Heart left ventricle (tissue), 16 donors: ENCODE measurements at regions not wholly inside any gene's neighbourhood (a gene's known extent, or its start where the extent isn't known, plus 50 kb on each side); places are given as distances from the start of the nearest gene placed in this dataset.

Experiments used
- ATAC-seq, 4 donors: fragments of 200-7000 bp; cut with Tn5 transposase; one replicate each; pipeline ENCODE4 v1.9.1; 2020 to 2022; ENCODE audit warnings: moderate library complexity in 4 of 4, mild to moderate bottlenecking in 3 of 4, moderate number of reproducible peaks in 1 of 4
- DNase-seq, 5 donors: peaks; one replicate each; pipeline ENCODE4 v3.0.0-alpha.2; 2020
- H3K27ac ChIP-seq, 12 donors: fragments of 200-600 bp; sonication (generic) in 4 of 12; one replicate each; pipeline versions ENCODE4 v1.5.0 to v1.8.0; 2016 to 2022; ENCODE audit warnings: mild to moderate bottlenecking in 2 of 12
- H3K27me3 ChIP-seq, 9 donors: fragments of 200-600 bp; sonication (generic) in 2 of 9; one replicate each; pipeline versions ENCODE4 v1.5.1 to v1.8.0; 2016 to 2022; ENCODE audit warnings: mild to moderate bottlenecking in 3 of 9
- H3K36me3 ChIP-seq, 9 donors: fragments of 200-600 bp; sonication (generic) in 2 of 9; one replicate each; pipeline versions ENCODE4 v1.5.0 to v1.8.0; 2018 to 2022; ENCODE audit warnings: mild to moderate bottlenecking in 2 of 9
- H3K4me1 ChIP-seq, 12 donors: fragments of 200-600 bp; sonication (generic) in 4 of 12; one replicate each; pipeline versions ENCODE4 v1.5.0 to v1.8.0; 2016 to 2022; ENCODE audit warnings: mild to moderate bottlenecking in 3 of 12
- H3K4me3 ChIP-seq, 12 donors: fragments of 200-600 bp; sonication (generic) in 4 of 12; one replicate each; pipeline versions ENCODE4 v1.5.0 to v1.8.0; 2017 to 2022; ENCODE audit warnings: mild to moderate bottlenecking in 9 of 12, moderate library complexity in 4 of 12
- H3K9me3 ChIP-seq, 12 donors: fragments of 200-600 bp; sonication (generic) in 4 of 12; one replicate each; pipeline versions ENCODE4 v1.5.0 to v1.8.0; 2016 to 2022; ENCODE audit warnings: mild to moderate bottlenecking in 1 of 12
- CTCF ChIP-seq, 12 donors: fragments of 200-600 bp; sonication (generic) in 4 of 12; IDR thresholded peaks; one replicate each; pipeline versions ENCODE4 v1.5.0 to v1.8.0; 2018 to 2022; ENCODE audit warnings: antibody characterized with exemption in 12 of 12, mild to moderate bottlenecking in 5 of 12
- POLR2A ChIP-seq, 2 donors: fragments of 450-650 bp; IDR thresholded peaks; one replicate each; pipeline ENCODE4 v1.6.1; 2017; ENCODE audit warnings: antibody characterized with exemption in 2 of 2, mild to moderate bottlenecking in 2 of 2, moderate library complexity in 2 of 2
- WGBS, 4 donors: extraction: QIAGEN DNeasy Blood & Tissue Kit in 2 of 4; methylation state at CpG; one replicate each; pipeline versions ENCODE4 v1.1.5 to v1.1.7; 2013 to 2018; 5-methylcytosine and 5-hydroxymethylcytosine counted together
- intact Hi-C, 10 donors: fragments of 100-400 bp; cut with DNase I; formaldehyde crosslinking; loops; one replicate each; pipeline versions ENCODE4 v1.11.1 to v1.14.2; 2022
- donor health status: ischemic (EF 13 %, LVEDD 7.1; RV severe dilation, severe dysfunction).
- donor health status: healthy with polysubstance abuse.
- donor health status: DM: no; HTN: yes; CAD: no.
- donor health status: DM: no; HTN: no; CAD: no.
- donor health status: ischemic (EF 25% LVEDD 6.9; RV normal size, moderate dysfunction).
- donor health status: ischemic (EF 25% LVEDD 5.7; RV mildly dilated, moderate dysfunction).
- donor health status: healthy.
- donor health status: DM: yes; HTN: yes; CAD: no.
- donor health status: ischemic (EF 35%, LVEDD 5.7; RV mildly dilated, moderate dysfunction).
- donor health status: nonischemic (EF 11% LVEDD 7.7; RV severe dilation, severe dysfunction).
- donor health status: DM: yes; HTN: yes; CAD: no.
- donor health status: PGD.
- donor health status: ischemic (EF 29% LVEDD 5.4; RV normal size, mild dysfunction).
- donor health status: nonischemic (EF 23%, LVEDD 6.1; RV moderate dilation, normal function).

- Histone ChIP-seq H3K9me3 (peaks cover 0 to 17% (median 9%) of the 10 kb centered on the region in 12 donors), H3K4me3 (no peak overlapping the region), H3K27me3 (no peaks in the 10 kb centered on the region), H3K36me3 (no peaks in the 10 kb centered on the region), H3K4me1 (peaks cover 0 to 23% (median 4%) of the 10 kb centered on the region in 12 donors), H3K27ac (no peak overlapping the region)
- intact Hi-C loops: no loop called here
- ATAC-seq (no peak), DNase-seq (no peak)
- no peak for TF ChIP-seq POLR2A (IDR thresholded peaks at IDR 0.05)
- no peak for TF ChIP-seq CTCF (IDR thresholded peaks at IDR 0.05)
- 93 to 97% (median 96%) methylated on average over 2 of the region's 2 CpGs for WGBS, 4 donors
These were observed 199.8 kb downstream of the CYB561 start for GRCh38 chr17:63246344-63246743.

- no peak for TF ChIP-seq POLR2A (IDR thresholded peaks at IDR 0.05)
- no peak for TF ChIP-seq CTCF (IDR thresholded peaks at IDR 0.05)
- H3K4me3 ChIP-seq: no peak overlapping the region
- ATAC-seq (no peak), DNase-seq (no peak)
- H3K27ac ChIP-seq: peak overlapping the region in 1 of 12 donors; percentile 4
- no peaks in the 10 kb centered on the region for H3K27me3 ChIP-seq
- peaks cover 0 to 23% (median 4%) of the 10 kb centered on the region in 12 donors for H3K4me1 ChIP-seq
- H3K9me3 ChIP-seq: peaks cover 0 to 17% (median 9%) of the 10 kb centered on the region in 12 donors
- intact Hi-C loops: no loop called here
- WGBS, 4 donors: 84 to 93% (median 90%) methylated on average over 1 of the region's 1 CpG
- H3K36me3 ChIP-seq: no peaks in the 10 kb centered on the region
These were observed 198.4 kb downstream of the CYB561 start for GRCh38 chr17:63247706-63248105.

GRCh38 chr17:63249256-63250004 lies 196.7 kb downstream of the CYB561 start:
- H3K4me1 ChIP-seq: peaks cover 0 to 23% (median 4%) of the 10 kb centered on the region in 12 donors
- H3K4me3 ChIP-seq: peak overlapping the region in 7 of 12 donors; percentile 3 to 43 (median 14)
- no peaks in the 10 kb centered on the region for H3K27me3 ChIP-seq
- TF ChIP-seq POLR2A (IDR thresholded peaks at IDR 0.05) (no peak), CTCF (IDR thresholded peaks at IDR 0.05) (no peak)
- H3K27ac ChIP-seq: peak overlapping the region in 5 of 12 donors; percentile 3 to 40 (median 16)
- intact Hi-C loops: no loop called here
- no peaks in the 10 kb centered on the region for H3K36me3 ChIP-seq
- WGBS, 4 donors: 14 to 23% (median 21%) methylated on average over 4 of the region's 4 CpGs
- DNase-seq: no peak
- peaks cover 0 to 6% (median under 1%) of the 10 kb centered on the region in 12 donors for H3K9me3 ChIP-seq
- ATAC-seq: peak in 3 of 4 donors; percentile 48 to 59 (median 58)

GRCh38 chr17:63250830-63251229 lies 195.3 kb downstream of the CYB561 start:
- WGBS, 4 donors: 61 to 66% (median 64%) methylated on average over 3 of the region's 3 CpGs
- intact Hi-C loops: no loop called here
- H3K27ac ChIP-seq: peak overlapping the region in 6 of 12 donors; percentile 13 to 32 (median 22)
- no peak for DNase-seq
- no peaks in the 10 kb centered on the region for H3K36me3 ChIP-seq
- peak in 2 of 4 donors; percentile 22 to 62 for ATAC-seq
- peaks cover 0 to 14% (median 0%) of the 10 kb centered on the region in 12 donors for H3K9me3 ChIP-seq
- peak overlapping the region in 5 of 12 donors; percentile 8 to 43 (median 27) for H3K4me3 ChIP-seq
- TF ChIP-seq CTCF (IDR thresholded peaks at IDR 0.05) (no peak), POLR2A (IDR thresholded peaks at IDR 0.05) (no peak)
- H3K27me3 ChIP-seq: no peaks in the 10 kb centered on the region
- peaks cover 0 to 23% (median 4%) of the 10 kb centered on the region in 12 donors for H3K4me1 ChIP-seq
